ENCODE measurements at regions not wholly inside any gene's neighbourhood (a gene's known extent, or its start where the extent isn't known, plus 50 kb on each side); places are given as distances from the start of the nearest gene placed in this dataset.

- intact Hi-C loops (cut with DNase I) = no loop called here
- Histone ChIP-seq H3K4me3 (no peak overlapping the region), H3K27me3 (no peaks in the 10 kb centered on the region), H3K4me1 (peaks cover 0 to 38% (median 19%) of the 10 kb centered on the region in 12 donors), H3K27ac (peak overlapping the region in 2 of 12 donors; percentile 37 to 61), H3K9me3 (no peaks in the 10 kb centered on the region), H3K36me3 (no peaks in the 10 kb centered on the region)
- no peak for TF ChIP-seq CTCF (IDR thresholded peaks at IDR 0.05)
- TF ChIP-seq POLR2A (IDR thresholded peaks at IDR 0.05) = no peak
- DNase-seq = no peak
- 75 to 90% (median 78%) methylated on average over 3 of the region's 3 CpGs for WGBS, 4 donors
- peak in 3 of 4 donors; percentile 60 to 72 (median 61) for ATAC-seq
These were observed 126.5 kb upstream of the ARHGAP42 start for GRCh38 chr11:100560606-100561005.

- WGBS, 4 donors = 47 to 63% (median 56%) methylated on average over 1 of the region's 1 CpG
- Histone ChIP-seq H3K4me1 (peaks cover 0 to 38% (median 19%) of the 10 kb centered on the region in 12 donors), H3K36me3 (no peaks in the 10 kb centered on the region), H3K27me3 (no peaks in the 10 kb centered on the region), H3K27ac (peak overlapping the region in 9 of 12 donors; percentile 1 to 61 (median 35)), H3K4me3 (no peak overlapping the region), H3K9me3 (no peaks in the 10 kb centered on the region)
- no peak for ATAC-seq
- TF ChIP-seq CTCF (IDR thresholded peaks at IDR 0.05) (no peak), POLR2A (IDR thresholded peaks at IDR 0.05) (no peak)
- DNase-seq = no peak
- intact Hi-C loops (cut with DNase I) = no loop called here
These were observed 125.8 kb upstream of the ARHGAP42 start for GRCh38 chr11:100561323-100561722.

GRCh38 chr11:100562128-100562527 lies 125.0 kb upstream of the ARHGAP42 start:
- TF ChIP-seq POLR2A (IDR thresholded peaks at IDR 0.05) (no peak), CTCF (IDR thresholded peaks at IDR 0.05) (no peak)
- ATAC-seq (peak in 3 of 4 donors; percentile 62 to 69 (median 68)), DNase-seq (peak in 1 of 5 donors; percentile 11)
- Histone ChIP-seq H3K36me3 (no peaks in the 10 kb centered on the region), H3K4me3 (no peak overlapping the region), H3K27ac (peak overlapping the region in 5 of 12 donors; percentile 3 to 61 (median 23)), H3K9me3 (no peaks in the 10 kb centered on the region), H3K27me3 (no peaks in the 10 kb centered on the region), H3K4me1 (peaks cover 0 to 38% (median 17%) of the 10 kb centered on the region in 12 donors)
- intact Hi-C loops (cut with DNase I) = no loop called here
- 6 to 12% (median 8%) methylated on average over 2 of the region's 2 CpGs for WGBS, 4 donors

- no peak overlapping the region for H3K27ac ChIP-seq
- H3K36me3 ChIP-seq = no peaks in the 10 kb centered on the region
- intact Hi-C loops (cut with DNase I) = no loop called here
- H3K9me3 ChIP-seq = no peaks in the 10 kb centered on the region
- DNase-seq (no peak), ATAC-seq (no peak)
- no peaks in the 10 kb centered on the region for H3K27me3 ChIP-seq
- TF ChIP-seq CTCF (IDR thresholded peaks at IDR 0.05) (no peak), POLR2A (IDR thresholded peaks at IDR 0.05) (no peak)
- no peak overlapping the region for H3K4me3 ChIP-seq
- WGBS, 4 donors = 91 to 93% (median 93%) methylated on average over 8 of the region's 8 CpGs
- H3K4me1 ChIP-seq = peaks cover 0 to 28% (median 17%) of the 10 kb centered on the region in 12 donors
These were observed 123.4 kb upstream of the ARHGAP42 start for GRCh38 chr11:100563541-100564280.

Measured in heart left ventricle (tissue), 16 donors.